Tibial nerve (tissue), 3 donors: ENCODE measurements at regions not wholly inside any gene's neighbourhood (a gene's known extent, or its start where the extent isn't known, plus 50 kb on each side); places are given as distances from the start of the nearest gene placed in this dataset.

ENCODE experiments used
- POLR2A ChIP-seq, 2 donors: fragments of 450-650 bp; IDR thresholded peaks; one replicate each; pipeline ENCODE4 v1.6.1; 2017; ENCODE audit warnings: antibody characterized with exemption in 2 of 2, mild to moderate bottlenecking in 2 of 2, moderate library complexity in 2 of 2
- TF ChIP-seq, protein P1 (sequence below), 5 experiments: fragments of 200-600 bp in 3 of 5; fragments of 450-650 bp in 2 of 5; sonication (generic) in 3 of 5; IDR thresholded peaks; one replicate each; pipeline ENCODE4 v1.5.1; 2016 to 2019; ENCODE audit warnings: antibody characterized with exemption in 5 of 5, mild to moderate bottlenecking in 3 of 5, moderate library complexity in 2 of 5

DNA sequence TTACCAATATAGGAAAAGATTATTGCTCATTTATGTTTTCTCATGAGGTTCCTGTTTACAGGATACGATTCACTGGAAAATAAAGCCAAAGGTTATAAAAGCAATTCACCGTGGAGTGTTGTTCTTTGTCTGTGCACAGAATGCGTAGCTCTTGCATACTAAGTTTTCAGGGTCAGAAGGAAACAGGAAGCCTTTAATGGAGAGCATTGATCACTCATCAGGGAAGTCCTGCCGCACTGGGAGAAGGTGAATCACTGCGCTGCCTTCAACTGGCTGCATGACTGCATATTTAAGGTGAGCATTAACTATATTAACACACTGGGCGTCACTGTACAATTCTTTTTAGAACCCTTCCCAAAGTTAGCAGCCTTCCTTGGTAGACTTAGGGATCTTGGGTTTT is 74.1 kb upstream of the SYK start:
- TF ChIP-seq, protein P1, sequence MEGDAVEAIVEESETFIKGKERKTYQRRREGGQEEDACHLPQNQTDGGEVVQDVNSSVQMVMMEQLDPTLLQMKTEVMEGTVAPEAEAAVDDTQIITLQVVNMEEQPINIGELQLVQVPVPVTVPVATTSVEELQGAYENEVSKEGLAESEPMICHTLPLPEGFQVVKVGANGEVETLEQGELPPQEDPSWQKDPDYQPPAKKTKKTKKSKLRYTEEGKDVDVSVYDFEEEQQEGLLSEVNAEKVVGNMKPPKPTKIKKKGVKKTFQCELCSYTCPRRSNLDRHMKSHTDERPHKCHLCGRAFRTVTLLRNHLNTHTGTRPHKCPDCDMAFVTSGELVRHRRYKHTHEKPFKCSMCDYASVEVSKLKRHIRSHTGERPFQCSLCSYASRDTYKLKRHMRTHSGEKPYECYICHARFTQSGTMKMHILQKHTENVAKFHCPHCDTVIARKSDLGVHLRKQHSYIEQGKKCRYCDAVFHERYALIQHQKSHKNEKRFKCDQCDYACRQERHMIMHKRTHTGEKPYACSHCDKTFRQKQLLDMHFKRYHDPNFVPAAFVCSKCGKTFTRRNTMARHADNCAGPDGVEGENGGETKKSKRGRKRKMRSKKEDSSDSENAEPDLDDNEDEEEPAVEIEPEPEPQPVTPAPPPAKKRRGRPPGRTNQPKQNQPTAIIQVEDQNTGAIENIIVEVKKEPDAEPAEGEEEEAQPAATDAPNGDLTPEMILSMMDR (IDR thresholded peaks at IDR 0.05), result no peak
- no peak for TF ChIP-seq POLR2A (IDR thresholded peaks at IDR 0.05)
